GM19397 (cell line): ENCODE measurements at regions not wholly inside any gene's neighbourhood (a gene's known extent, or its start where the extent isn't known, plus 50 kb on each side); places are given as distances from the start of the nearest gene placed in this dataset.

Experiments used
- ATAC-seq: cut with Tn5 transposase; IDR thresholded peaks from one replicate; pipeline ENCODE4 v1.9.1; 2021; ENCODE audit warnings: mild to moderate bottlenecking, moderate library complexity; ENCODE audit not compliant: unreplicated experiment

DNA sequence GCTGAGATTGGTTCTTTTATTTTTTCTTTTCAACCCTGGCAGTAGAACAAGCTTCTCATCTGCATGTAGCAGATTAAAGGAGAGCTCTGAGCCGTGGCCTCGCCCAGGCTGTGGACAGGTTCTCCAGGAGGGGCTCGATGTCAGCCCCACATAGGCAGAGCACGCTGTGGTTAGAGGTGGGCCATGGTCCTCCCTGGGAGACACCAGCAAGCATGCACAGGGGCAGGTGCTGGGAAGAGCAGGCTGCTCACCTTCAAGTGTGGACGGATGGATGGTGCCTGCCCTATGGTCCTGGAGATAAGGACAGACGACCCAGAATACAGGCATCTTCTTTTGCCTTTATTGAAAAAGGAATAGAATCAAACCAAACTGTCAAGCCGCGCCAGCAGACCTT is 634.8 kb downstream of the BRD1 start:
- ATAC-seq: no peak

DNA sequence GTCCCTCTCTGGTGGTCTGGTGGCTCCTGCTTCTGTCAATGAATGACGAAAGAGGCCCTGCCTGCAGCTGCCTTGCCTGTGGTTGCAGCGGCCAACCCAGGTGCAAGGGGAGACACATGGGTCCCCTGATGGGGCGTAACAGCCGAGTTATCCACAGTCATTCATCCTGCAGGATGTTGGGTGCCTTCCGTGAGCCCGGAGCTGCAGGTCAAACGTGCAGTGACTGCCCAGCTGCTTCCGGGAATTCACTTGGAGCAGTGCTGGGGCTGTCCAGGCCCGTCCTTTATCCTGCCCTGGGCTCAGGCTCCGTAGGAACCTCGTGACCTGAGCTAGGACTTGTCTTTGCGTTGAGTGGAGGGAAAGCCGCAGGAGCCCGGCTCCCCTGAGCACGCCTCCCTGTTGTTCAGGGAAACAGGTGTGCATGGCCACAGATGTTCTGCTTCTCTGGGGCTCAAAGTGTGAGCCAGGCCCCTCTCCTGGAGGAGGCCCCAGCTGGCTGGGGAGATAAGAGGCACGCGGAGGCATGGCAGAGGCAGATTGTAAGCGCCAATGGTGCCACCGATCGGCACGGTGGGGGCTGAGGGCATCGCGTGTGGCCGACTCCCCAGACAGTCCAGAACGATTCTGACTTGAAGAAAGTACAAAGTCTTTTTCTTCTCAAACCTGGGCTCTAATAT is 635.4 kb downstream of the BRD1 start:
- no peak for ATAC-seq

DNA sequence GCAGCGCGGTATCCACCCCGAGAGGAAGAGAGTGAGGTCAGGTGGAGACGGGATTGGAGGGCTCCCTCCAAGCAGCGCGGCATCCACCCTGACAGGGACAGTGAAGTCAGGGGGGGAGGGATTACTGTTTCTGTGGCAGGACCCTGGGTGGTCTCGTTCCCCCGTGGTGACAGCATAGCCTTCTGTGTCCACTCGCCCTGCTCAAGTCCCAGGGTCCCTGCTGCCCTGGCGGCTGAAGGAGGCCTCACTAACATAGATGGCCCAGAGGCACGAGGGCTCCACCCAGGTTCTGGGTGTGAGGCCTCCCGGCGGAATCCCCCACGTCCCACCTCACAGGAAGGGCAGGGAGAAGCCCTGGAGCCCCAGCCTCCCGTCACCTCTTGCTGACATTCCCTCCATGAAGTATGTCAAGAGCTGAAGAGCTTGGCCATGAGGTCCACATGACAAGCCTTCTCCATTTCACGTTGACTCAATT is 636.1 kb downstream of the BRD1 start:
- no peak for ATAC-seq

DNA sequence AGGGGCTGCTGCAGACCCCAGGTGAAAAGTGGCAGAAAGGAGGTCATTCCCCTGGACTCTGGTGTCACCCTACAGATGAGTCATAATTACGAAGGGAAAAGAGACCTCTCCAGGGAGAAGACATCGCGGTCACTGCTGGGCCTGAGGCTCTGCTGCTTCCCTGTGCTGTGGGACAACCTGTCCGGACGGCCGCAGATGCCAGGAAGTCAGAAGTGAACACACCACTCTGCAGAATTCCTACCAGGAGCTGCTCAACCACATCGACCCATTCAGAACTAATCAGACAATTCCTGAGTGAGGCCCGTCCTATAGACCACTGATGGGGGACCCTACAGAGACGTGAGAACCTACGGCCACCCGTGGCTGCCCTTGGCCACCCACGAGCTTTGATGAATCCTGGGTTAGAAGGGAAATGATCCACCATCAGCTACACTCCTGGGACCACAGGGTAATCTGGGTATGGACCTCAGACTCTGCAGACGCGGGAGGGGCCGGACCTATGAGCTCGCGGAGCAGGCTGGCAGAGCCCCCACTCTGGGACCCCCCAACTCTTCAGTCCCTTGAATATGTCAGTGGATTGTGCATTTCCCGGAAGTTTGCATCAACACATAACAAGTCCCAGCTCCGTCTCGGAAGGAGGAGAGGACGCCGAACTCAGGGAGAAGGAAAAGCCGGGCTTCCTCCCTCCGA is 636.7 kb downstream of the BRD1 start:
- ATAC-seq: no peak

DNA sequence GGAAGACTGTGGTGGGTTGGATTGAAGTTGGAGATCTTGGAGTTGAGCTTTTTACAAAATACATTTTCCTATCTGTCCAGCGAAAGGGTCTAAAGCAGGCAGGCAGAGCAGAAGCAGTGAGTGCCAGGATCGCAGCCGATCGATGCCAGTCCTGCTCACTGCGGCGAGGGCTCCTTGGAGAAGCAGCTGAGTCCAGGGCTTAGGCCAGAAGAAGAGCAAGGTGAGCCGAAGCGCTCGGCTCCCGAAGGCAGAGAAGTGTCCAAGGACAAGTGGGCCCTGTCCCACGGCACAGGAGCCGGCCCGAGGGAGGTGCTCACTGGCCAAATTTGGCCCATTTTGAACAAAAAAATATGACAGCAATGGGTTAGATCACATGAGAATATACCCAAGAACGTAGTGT is 637.8 kb downstream of the BRD1 start:
- ATAC-seq: no peak

DNA sequence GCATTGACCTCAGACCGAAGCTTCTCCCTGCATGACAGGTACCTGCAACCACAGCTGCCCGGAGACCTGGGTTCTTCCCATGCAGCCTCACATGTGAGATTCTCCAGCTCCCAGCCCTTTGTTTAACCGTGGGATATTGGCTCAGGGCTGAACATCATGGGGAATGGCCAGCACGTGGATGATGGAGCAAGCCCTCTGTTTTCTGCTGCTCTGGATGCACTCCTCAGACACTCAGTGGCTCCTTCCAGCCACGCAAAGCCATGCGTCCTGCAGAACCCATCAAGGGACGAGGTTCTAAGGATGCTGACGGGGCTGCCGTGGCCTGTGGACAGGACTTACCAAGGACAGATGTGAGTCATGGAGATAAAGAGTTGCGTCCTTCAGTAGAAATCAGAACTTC is 639.1 kb downstream of the BRD1 start:
- ATAC-seq: no peak

DNA sequence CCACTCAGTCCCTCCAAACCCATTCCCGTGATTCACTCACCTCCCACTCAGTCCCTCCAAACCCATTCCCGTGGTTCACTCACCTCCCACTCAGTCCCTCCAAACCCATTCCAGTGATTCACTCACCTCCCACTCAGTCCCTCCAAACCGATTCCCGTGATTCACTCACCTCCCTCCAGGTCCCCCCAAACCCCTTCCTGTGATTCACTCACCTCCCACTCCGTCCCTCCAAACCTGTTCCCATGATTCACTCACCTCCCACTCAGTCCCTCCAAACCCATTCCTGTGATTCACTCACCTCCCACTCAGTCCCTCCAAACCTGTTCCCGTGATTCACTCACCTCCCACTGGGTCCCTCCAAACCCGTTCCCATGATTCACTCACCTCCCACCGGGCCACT is 639.6 kb downstream of the BRD1 start:
- no peak for ATAC-seq

DNA sequence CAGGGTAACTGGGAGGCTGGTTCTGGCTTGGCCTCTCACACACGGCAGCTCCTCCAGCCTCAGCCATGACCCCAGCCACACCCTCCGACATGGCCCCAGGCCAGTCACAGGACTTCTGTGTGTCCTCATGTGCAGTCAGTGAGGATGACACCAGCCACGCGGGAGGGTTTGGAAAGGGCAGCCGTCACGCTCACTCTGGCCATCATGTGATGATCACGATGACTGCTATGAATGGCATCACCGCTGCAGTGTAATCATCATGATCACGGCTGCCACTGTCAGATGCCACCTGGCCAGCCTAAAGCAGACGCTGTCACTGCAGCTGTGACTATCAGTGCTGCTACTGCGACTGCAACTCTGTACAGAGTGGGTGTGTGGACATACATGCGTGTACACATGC is 640.9 kb downstream of the BRD1 start:
- ATAC-seq: no peak

DNA sequence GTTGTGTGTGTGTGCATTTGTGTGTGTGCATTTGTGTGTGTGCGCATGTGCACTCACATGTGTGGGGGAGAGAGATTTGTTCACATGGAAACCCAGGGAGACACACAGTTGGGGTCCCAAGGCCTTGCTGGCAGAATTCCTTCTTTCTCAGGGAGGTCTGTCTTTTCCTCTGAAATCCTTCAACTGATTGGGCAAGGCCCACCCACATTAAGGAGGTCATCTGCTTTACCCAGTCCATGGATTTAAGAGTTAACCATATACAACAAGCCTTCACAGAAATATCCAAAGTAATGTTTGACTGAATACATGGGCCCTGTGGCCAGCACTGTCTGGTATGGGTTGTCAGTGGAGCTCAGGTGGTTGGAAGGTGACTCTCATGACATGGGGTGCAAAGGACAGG is 641.4 kb downstream of the BRD1 start:
- no peak for ATAC-seq

DNA sequence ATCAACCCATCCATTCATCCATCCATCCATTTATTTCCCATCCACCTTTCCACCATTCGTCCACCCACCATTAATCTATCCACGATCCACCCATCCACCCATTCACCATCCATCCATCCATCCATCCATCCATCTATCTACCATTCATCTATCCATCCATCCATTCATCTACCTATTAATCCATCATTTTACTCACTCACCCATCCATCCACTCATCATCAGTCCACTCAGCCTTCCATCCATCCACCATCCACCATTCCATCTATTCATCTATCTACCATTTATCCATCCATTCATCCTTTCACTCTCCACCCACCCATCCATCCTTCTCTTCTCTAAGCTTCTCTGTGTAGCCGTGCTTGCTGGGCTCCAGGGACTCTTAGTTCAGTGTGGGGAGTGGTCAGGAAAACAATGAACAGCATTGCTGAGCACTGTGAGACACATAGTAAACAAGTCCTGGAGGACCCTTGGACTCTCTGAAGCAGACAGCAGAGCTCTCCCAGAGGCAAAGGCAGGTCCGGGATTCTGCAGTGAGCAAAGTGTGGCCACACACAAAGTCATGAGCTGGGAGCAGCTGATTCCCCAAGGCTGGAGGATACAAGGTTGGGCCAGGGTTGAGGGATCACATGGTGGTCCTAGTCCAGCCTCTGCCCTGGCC is 642.2 kb downstream of the BRD1 start:
- no peak for ATAC-seq

DNA sequence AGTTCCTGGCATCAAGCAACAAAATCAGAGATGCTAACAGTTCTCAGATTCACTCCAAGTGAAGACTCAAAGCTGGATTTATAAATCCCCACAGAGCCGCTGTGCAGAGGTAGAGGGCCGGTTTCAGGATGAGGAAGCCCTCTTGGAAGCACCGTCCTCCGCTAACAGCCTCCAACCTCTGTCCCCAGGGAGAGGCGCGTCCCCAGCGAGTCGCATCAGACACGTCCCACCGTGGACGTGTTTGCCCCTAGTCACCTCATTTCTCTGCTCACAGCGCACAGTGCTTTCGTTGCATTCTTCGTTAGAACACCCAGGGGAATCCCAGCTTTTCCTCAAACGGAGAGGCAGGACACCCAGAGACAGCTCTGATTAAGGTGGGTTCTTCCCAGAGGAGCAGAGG is 642.9 kb downstream of the BRD1 start:
- ATAC-seq: no peak

DNA sequence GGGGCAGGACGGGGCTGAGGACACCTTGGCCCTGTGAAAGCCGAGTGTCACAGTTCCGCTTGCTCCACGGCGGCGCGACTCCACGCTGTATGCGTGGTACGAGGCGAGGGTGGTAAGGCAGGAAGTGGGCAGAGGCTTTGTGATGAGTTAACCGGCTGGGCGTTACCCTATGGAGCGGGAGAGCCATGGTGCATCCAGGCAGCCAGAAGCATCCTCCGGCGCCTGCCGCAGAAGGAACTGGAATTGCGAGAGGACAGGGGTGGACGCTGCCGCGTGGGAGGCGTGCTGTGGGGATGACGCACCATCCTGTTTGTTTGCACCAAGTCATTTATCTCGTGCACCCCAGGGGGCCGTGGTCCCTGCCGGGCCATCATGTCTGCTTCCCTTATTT is 643.9 kb downstream of the BRD1 start:
- ATAC-seq: no peak

DNA sequence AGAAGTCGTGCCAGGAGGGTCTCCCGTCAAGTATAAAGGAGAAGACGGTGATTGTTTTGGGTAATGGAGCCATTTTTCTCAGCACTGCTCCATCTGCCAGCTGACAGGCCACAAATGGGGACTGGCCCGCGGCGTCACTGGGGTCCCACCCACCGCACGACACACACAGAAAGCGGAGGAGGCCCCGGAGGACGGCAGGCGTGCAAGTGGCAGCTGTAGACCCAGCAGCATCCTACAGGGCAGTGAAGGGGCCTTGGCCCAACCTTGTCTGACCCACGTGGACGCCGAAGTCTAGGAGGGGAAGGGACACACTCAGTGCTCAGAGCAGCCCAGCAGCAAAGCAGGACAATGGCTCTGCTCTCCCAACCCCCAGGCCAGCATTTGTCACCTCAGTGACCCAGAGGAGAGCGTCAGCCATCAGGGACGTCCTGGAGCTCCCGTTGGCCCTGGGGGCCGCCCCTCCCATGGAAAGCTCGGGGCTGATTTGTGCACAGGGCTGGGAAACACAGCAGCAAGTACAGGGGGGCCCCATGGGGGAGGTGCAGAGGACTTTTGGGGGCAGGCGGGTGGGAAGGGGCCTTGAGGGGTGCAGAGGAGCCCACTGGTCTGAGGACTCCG is 644.4 kb downstream of the BRD1 start:
- ATAC-seq: no peak

DNA sequence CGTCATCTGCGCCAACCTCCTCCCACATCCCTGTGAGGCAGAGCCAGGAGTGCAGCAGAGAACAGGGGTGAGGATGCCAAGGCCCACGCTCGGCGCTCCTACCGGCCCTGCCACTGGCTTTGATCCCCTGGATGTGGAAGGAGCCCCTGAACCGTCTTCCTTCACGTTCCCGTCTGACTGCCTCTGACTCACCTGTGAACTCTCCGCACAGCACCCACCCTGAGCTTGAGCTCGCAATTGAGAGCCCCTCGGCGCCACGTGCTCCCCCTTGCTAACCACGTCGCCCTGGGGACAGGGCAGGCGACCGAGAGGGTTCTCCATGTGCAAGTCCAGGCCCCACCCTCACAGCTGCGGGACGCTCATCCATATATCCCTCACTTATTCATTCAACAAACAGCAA is 645.3 kb downstream of the BRD1 start:
- ATAC-seq: no peak

DNA sequence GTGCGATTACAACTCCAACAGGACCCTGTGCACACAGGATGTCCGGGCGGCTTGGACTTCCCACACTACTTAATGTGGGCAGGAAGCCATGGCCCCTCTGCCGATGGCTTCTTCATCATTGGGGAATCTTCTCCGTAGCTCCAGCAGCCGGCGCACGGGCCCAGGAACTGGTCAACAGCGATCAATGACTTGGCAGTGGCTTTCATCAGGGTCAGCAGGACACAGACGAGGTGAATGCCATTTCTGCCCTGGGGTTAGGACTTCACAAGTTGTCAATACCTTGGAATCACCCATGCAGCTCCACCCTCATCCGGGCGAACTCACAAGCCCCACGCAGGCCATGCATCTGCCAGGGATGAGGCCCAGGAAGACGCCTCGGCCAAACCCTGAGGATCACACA is 645.7 kb downstream of the BRD1 start:
- ATAC-seq: no peak

DNA sequence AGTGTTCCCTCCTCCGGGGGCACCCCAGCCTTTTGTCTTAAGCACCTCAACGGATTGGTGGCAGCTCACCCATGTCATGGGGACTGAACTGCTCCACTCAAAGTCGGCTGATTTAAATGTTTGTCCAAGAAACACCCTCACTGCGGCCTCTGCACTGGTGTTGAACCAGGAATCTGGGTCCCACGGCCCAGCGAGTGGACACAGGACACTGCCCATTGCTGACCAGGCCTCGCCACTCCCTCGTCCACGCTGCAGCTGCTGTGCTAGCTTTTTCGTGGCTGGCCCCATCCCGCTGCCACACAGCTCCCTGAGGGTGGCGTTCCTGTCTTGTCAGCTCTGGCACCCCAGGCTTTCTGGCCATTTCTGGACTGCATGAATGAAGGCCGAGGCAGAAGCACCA is 646.2 kb downstream of the BRD1 start:
- no peak for ATAC-seq

DNA sequence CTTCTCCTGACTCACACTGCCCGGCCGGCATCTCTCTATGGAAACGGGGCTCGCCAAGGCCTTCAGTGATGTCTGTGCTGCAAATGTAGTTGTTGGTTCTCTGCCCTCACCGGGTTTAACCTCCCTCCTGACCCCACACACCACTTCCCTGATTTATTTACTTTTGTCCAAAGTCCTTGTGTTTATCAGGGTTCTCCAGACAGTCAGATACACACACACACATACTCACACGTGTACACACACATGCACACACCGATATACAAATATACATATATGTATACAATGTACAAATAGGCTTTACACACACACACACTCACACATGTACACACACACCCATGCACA is 647.0 kb downstream of the BRD1 start:
- ATAC-seq: no peak

DNA sequence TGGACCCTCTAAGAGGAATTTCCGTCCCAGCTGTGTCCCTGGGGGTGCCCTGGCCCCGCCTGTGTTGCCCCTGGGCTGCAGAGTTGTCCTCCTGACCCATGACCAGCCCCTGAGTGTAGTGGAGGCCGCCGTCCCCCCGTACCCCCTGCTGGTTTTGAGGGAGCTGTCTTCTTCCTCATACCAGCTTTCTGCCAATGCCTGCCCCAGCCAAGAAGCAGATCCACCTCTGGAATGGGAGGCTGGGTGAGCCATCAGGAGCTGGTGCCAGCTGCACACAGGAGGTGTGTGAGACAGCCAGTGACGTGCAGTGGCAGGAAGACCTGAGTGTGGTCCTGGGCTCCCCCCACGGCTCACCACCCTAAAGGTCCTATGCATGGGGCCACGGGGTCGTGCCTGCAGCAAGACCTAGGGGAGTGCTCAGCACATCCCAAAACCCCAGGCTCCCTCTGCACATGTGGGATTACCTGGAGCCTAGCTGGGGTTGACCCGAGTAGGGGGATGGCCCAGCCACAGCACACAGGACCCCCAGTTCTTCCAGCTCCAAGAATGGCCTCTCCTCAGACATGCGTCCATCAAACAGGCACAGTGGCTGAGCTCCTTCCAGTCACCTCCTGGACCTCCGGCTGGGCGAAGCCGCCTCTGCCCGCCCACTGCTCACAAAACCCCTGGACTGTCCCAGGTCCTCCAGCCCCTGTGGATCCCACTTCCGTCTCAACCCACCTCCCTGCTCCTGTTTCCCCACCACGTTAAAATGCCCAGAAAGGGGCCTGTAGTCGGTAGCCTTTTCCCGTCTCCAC is 647.6 kb downstream of the BRD1 start:
- ATAC-seq: no peak

DNA sequence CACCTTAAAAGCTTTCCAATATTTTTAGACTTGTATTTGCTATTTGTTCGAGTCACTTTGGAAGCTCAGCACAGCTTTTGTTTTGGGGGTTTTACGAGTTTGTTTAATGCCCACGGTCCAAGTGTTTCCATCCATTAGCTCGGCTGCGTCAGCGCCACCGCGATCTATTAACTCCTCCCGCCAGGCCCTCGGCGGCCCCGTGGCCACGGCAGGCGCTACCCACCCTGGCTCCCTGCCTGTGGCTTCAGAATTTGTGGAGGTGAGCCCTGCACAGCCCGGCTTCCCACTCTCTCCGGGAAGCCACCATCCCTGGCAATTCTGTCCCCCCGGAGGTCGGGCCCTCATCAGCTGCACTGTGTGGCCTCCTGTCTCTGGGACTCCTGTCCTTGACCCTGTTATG is 648.5 kb downstream of the BRD1 start:
- ATAC-seq: no peak

DNA sequence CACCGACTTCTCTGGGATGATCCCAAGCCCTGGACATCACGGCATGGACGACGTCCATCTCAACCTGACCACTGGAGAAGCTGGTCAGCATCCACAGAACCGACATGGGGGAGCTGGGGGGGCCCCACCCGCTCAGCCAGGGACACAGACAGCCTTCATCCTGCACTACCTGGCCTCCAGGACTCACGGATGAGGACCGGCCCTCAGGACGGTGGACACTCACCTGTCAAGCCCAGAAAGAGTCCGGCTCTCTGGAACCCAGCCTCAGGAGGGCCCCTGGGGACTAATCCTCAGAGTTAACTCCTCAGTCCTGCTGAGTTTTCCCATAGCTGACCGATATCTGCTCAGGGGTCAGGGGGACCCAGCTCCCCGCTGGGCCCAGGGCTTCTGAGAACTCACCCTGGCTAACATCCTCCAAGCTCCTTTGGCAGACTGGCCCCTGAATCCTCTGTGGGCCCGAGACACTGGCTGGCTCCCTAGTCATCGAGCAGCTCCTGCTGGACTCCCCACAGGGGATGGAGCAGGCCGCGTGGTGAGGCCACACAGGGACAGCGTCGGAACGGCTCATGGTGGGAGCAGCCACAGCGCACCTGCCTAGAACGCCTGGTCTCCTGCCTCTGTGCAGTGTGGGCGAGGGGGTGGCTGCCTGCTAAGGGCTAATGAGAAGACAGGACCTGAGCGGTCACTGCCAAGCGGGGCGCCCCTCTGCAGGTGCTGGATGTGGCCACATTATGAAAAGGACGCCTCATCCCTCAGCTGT is 649.2 kb downstream of the BRD1 start:
- ATAC-seq: no peak
